H1 (cell line): ENCODE measurements at regions not wholly inside any gene's neighbourhood (a gene's known extent, or its start where the extent isn't known, plus 50 kb on each side); places are given as distances from the start of the nearest gene placed in this dataset.

Experiments
- CTCF ChIA-PET: fragments of 300-600 bp; sonication (Branson Sonifier 250); formaldehyde crosslinking; loops from one replicate; lab custom pipeline; 2021; ENCODE audit not compliant: partially characterized antibody; lab: Charles Lee
- POLR2A ChIA-PET: fragments of 300-600 bp; sonication (Branson Sonifier 250); formaldehyde crosslinking; loops from one replicate; lab custom pipeline; 2021; ENCODE audit warnings: inconsistent platforms; ENCODE audit not compliant: partially characterized antibody; lab: Charles Lee
- DNase-seq, 2 experiments: peaks; one replicate each; pipeline versions ENCODE4 v3.0.0 to v3.0.0-alpha.2; 2010 to 2022; ENCODE audit warnings: low spot score in 2 of 2, low read depth in 1 of 2, mixed read lengths in 1 of 2
- FAIRE-seq: peaks from 2 replicates; lab custom pipeline; 2011; peaks lifted over from hg19 to GRCh38; lab: Jason Lieb, UNC
- H2AFZ ChIP-seq: 2 replicates; pipeline ENCODE4 v1.8.1; 2012; ENCODE audit warnings: low read length, inconsistent platforms
- H2AK5ac ChIP-seq: 2 replicates; pipeline ENCODE4 v1.6.1; 2013; ENCODE audit warnings: low read depth, low read length
- H2BK120ac ChIP-seq: replicated peaks from 2 replicates; pipeline ENCODE3; 2013; ENCODE audit warnings: low read depth, low read length, inconsistent platforms
- H2BK12ac ChIP-seq: 2 replicates; pipeline ENCODE4 v1.6.1; 2013; ENCODE audit warnings: low read depth, low read length
- H2BK15ac ChIP-seq: 2 replicates; pipeline ENCODE4 v1.6.1; 2013; ENCODE audit warnings: low read length
- H2BK20ac ChIP-seq: 2 replicates; pipeline ENCODE4 v1.6.1; 2013; ENCODE audit warnings: low read length
- H2BK5ac ChIP-seq: 2 replicates; pipeline ENCODE4 v1.6.1; 2013; ENCODE audit warnings: low read depth, low read length
- H3K14ac ChIP-seq: 2 replicates; pipeline ENCODE4 v1.6.1; 2013; ENCODE audit warnings: inconsistent platforms; ENCODE audit not compliant: insufficient read length
- H3K18ac ChIP-seq: 2 replicates; pipeline ENCODE4 v1.6.1; 2013; ENCODE audit warnings: low read length; ENCODE audit errors: extremely low read depth
- H3K23ac ChIP-seq: 2 replicates; pipeline ENCODE4 v1.6.1; 2013; ENCODE audit warnings: inconsistent platforms; ENCODE audit not compliant: insufficient read length
- H3K23me2 ChIP-seq: 2 replicates; pipeline ENCODE4 v1.6.1; 2013; ENCODE audit warnings: low read depth, low read length
- H3K27ac ChIP-seq: 2 replicates; pipeline ENCODE4 v1.6.1; 2011; ENCODE audit warnings: low read depth, low read length, inconsistent platforms
- H3K27me3 ChIP-seq, 4 experiments: replicated peaks in 1 of 4; 1 replicate in 1 of 4; 2 replicates in 3 of 4; pipeline versions ENCODE4 v1.6.1 to v1.8.1; 2011 to 2013; ENCODE audit warnings: low read length in 3 of 4, mild to moderate bottlenecking in 3 of 4, inconsistent platforms in 2 of 4, mixed read lengths in 2 of 4, moderate library complexity in 1 of 4; ENCODE audit not compliant: control insufficient read depth in 3 of 4, insufficient read depth in 3 of 4; ENCODE audit errors: extremely low read depth in 1 of 4
- H3K36me3 ChIP-seq, 4 experiments: 2 replicates each; pipeline versions ENCODE4 v1.6.1 to v1.8.1; 2011 to 2013; ENCODE audit warnings: mild to moderate bottlenecking in 4 of 4, low read length in 3 of 4, moderate library complexity in 2 of 4, control low read depth in 1 of 4, inconsistent platforms in 1 of 4; ENCODE audit not compliant: insufficient read depth in 4 of 4, control insufficient read depth in 2 of 4
- H3K4ac ChIP-seq: replicated peaks from 2 replicates; pipeline ENCODE3; 2013; ENCODE audit warnings: low read length, low read depth, mixed read lengths, inconsistent platforms; ENCODE audit not compliant: insufficient read length
- H3K4me1 ChIP-seq, 4 experiments: replicated peaks in 1 of 4; 1 replicate in 1 of 4; 2 replicates in 3 of 4; pipeline versions ENCODE4 v1.6.1 to v1.8.1; 2011 to 2013; ENCODE audit warnings: low read length in 3 of 4, inconsistent platforms in 2 of 4, mixed read lengths in 1 of 4; ENCODE audit not compliant: insufficient read depth in 4 of 4, control insufficient read depth in 3 of 4
- H3K4me2 ChIP-seq, 2 experiments: 2 replicates each; pipeline versions ENCODE4 v1.6.1 to v1.8.1; 2011 to 2013; ENCODE audit warnings: low read depth in 2 of 2, low read length in 2 of 2, control low read depth in 1 of 2, inconsistent platforms in 1 of 2, mild to moderate bottlenecking in 1 of 2; ENCODE audit not compliant: insufficient read depth in 1 of 2
- H3K4me3 ChIP-seq, 4 experiments: fragments of 200-600, 300-600 bp in 1 of 4; sonication (generic), shearing (Covaris generic), sonication (Bioruptor Twin) in 1 of 4; 2 replicates each; pipeline versions ENCODE4 v1.5.1 to v1.8.1; 2011 to 2016; ENCODE audit warnings: low read length in 4 of 4, low read depth in 3 of 4, control low read depth in 2 of 4, inconsistent platforms in 2 of 4, mild to moderate bottlenecking in 2 of 4, mixed read lengths in 1 of 4, moderate library complexity in 1 of 4; ENCODE audit not compliant: insufficient read depth in 2 of 4; ENCODE audit errors: extremely low read depth in 1 of 4
- H3K56ac ChIP-seq: replicated peaks from 2 replicates; pipeline ENCODE3; 2013; ENCODE audit warnings: low read depth, mild to moderate bottlenecking, mixed read lengths, low read length, inconsistent platforms; ENCODE audit not compliant: insufficient read length
- H3K79me1 ChIP-seq: 2 replicates; pipeline ENCODE4 v1.6.1; 2013; ENCODE audit warnings: low read depth, low read length, control low read depth
- H3K79me2 ChIP-seq, 2 experiments: 2 replicates each; pipeline versions ENCODE4 v1.6.1 to v1.8.1; 2012 to 2013; ENCODE audit warnings: low read length in 2 of 2, mild to moderate bottlenecking in 2 of 2, inconsistent platforms in 1 of 2; ENCODE audit not compliant: insufficient read depth in 2 of 2, control insufficient read depth in 1 of 2
- H3K9ac ChIP-seq, 4 experiments: replicated peaks in 1 of 4; 1 replicate in 1 of 4; 2 replicates in 3 of 4; pipeline versions ENCODE4 v1.6.1 to v1.8.1; 2011 to 2013; ENCODE audit warnings: low read depth in 3 of 4, low read length in 3 of 4, control low read depth in 2 of 4, mild to moderate bottlenecking in 2 of 4, moderate library complexity in 2 of 4, inconsistent platforms in 1 of 4; ENCODE audit errors: extremely low read depth in 1 of 4
- H3K9me3 ChIP-seq, 2 experiments: 2 replicates each; pipeline versions ENCODE4 v1.6.1 to v1.8.1; 2012 to 2013; ENCODE audit warnings: mild to moderate bottlenecking in 2 of 2, moderate library complexity in 2 of 2, control low read depth in 1 of 2, inconsistent platforms in 1 of 2, low read depth in 1 of 2, low read length in 1 of 2, mixed read lengths in 1 of 2; ENCODE audit not compliant: insufficient read depth in 2 of 2
- H4K20me1 ChIP-seq, 2 experiments: replicated peaks in 1 of 2; 2 replicates each; pipeline versions ENCODE3 to v1.8.1; 2011 to 2013; ENCODE audit warnings: inconsistent platforms in 2 of 2, low read length in 2 of 2, mild to moderate bottlenecking in 1 of 2; ENCODE audit not compliant: insufficient read depth in 2 of 2, control insufficient read depth in 1 of 2
- H4K5ac ChIP-seq: 2 replicates; pipeline ENCODE4 v1.6.1; 2013; ENCODE audit warnings: low read length, low read depth, mixed read lengths, inconsistent platforms; ENCODE audit not compliant: insufficient read length
- H4K8ac ChIP-seq: 2 replicates; pipeline ENCODE4 v1.8.0; 2013; ENCODE audit warnings: mild to moderate bottlenecking, moderate library complexity, low read length, inconsistent platforms; ENCODE audit not compliant: insufficient read depth; ENCODE audit errors: extremely low read depth
- H4K91ac ChIP-seq: replicated peaks from 2 replicates; pipeline ENCODE3; 2013; ENCODE audit warnings: low read length, mixed read lengths, inconsistent platforms; ENCODE audit not compliant: insufficient read length
- PHF8 ChIP-seq: fragments of 200-600 bp; sonication (generic); conservative IDR thresholded peaks from 2 replicates; pipeline ENCODE4 v1.7.1; 2012; ENCODE audit warnings: low read depth, mild to moderate bottlenecking, inconsistent platforms, low read length, moderate library complexity
- RAD21 ChIP-seq, 2 experiments: IDR thresholded peaks in 1 of 2; conservative IDR thresholded peaks in 1 of 2; 2 replicates each; pipeline ENCODE4 v1.6.1; 2011; ENCODE audit warnings: low read depth in 2 of 2, low read length in 2 of 2, improper control_type of control experiment in 1 of 2, inconsistent platforms in 1 of 2, mild to moderate bottlenecking in 1 of 2, moderate library complexity in 1 of 2
- SAP30 ChIP-seq: fragments of 300-600 bp; sonication (generic); IDR thresholded peaks from 2 replicates; pipeline ENCODE4 v1.7.1; 2012; ENCODE audit warnings: low read length, moderate library complexity, mild to moderate bottlenecking, inconsistent platforms; ENCODE audit not compliant: insufficient read depth, insufficient replicate concordance
- WGBS, 2 experiments: shearing (Covaris generic) in 1 of 2; methylation state at CpG; one replicate each; pipeline versions ENCODE4 v1.1.6 to v1.1.7; 2013 to 2015; ENCODE audit warnings: low lambda C conversion rate in 2 of 2, mixed read lengths in 2 of 2, inconsistent platforms in 1 of 2, low coverage in 1 of 2, missing lambda C conversion rate in 1 of 2; ENCODE audit not compliant: insufficient replicate concordance in 2 of 2, insufficient coverage in 1 of 2, insufficient read length in 1 of 2; ENCODE audit errors: extremely low coverage in 1 of 2, missing lambda C conversion rate in 1 of 2; 5-methylcytosine and 5-hydroxymethylcytosine counted together
- TF ChIP-seq, protein P1 (sequence below), 3 experiments: IDR thresholded peaks; 1 replicate in 2 of 3; 2 replicates in 1 of 3; pipeline versions ENCODE4 v1.5.1 to v1.6.1; 2011; ENCODE audit warnings: low read length in 3 of 3, mild to moderate bottlenecking in 3 of 3, inconsistent platforms in 2 of 3, low read depth in 1 of 3, moderate library complexity in 1 of 3; ENCODE audit not compliant: insufficient read depth in 1 of 3; ENCODE audit errors: control extremely low read depth in 1 of 3

DNA sequence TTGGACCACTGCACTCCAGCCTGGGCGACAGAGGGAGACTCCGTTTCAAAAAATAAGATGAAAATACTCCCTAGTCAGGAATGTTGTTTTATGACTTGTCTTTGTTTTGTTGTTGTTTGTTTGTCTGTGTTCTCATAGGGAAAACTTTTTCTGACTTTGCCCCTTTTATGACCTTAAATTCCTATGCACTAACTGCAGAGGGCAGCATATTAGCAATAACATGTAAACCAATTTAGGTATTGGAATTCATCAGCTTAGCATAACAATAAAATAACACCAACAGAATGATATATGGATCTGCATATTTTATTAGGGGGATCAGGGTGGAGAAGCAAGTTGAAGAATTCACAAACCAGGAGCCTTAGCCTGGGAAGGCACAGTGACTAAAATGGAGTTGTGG lies 631.5 kb downstream of the SUCLG1 start:
- Histone ChIP-seq H3K4ac (no peak overlapping the region), H2BK12ac (no peak overlapping the region), H2AK5ac (no peak overlapping the region), H3K14ac (no peak overlapping the region), H3K4me2 (no peak overlapping the region), H3K79me2 (no peaks in the 10 kb centered on the region), H4K91ac (no peak overlapping the region), H2BK20ac (no peak overlapping the region), H3K27me3 (no peaks in the 10 kb centered on the region), H4K8ac (no peak overlapping the region), H3K56ac (no peak overlapping the region), H3K9ac (no peak overlapping the region), H4K20me1 (no peaks in the 10 kb centered on the region), H2AFZ (no peak overlapping the region), H3K4me3 (no peak overlapping the region), H3K18ac (no peak overlapping the region), H3K4me1 (no peaks in the 10 kb centered on the region), H2BK120ac (no peak overlapping the region), H3K36me3 (no peaks in the 10 kb centered on the region), H3K9me3 (no peaks in the 10 kb centered on the region), H2BK15ac (no peak overlapping the region), H3K23ac (no peak overlapping the region), H3K23me2 (no peaks in the 10 kb centered on the region), H2BK5ac (no peak overlapping the region), H3K27ac (no peak overlapping the region), H4K5ac (no peak overlapping the region), H3K79me1 (no peaks in the 10 kb centered on the region)
- DNase-seq (no peak), FAIRE-seq (no peak)
- 90% methylated on average over 2 of the region's 2 CpGs; no CpG with 5 or more reads in 1 of the 2 experiments for WGBS, 2 experiments
- CTCF ChIA-PET: interaction anchor here (0.9 to 1.4 kb wide), 2 partner anchors 13 to 477 kb away, joined by 3 to 4 read pairs; no protein-coding TSS in a partner anchor
- POLR2A ChIA-PET: no interaction called here
- TF ChIP-seq PHF8 (no peak), RAD21 (IDR thresholded peaks at IDR 0.05 in 1 of 2, conservative IDR thresholded peaks at IDR 0.05 in 1 of 2; ENCODE audit: low read depth in 2 of 2, low read length in 2 of 2) (peak in 1 of 2 experiments; percentile 25; a peak in 1 of 4 replicates), SAP30 (no peak)
- TF ChIP-seq, protein P1, sequence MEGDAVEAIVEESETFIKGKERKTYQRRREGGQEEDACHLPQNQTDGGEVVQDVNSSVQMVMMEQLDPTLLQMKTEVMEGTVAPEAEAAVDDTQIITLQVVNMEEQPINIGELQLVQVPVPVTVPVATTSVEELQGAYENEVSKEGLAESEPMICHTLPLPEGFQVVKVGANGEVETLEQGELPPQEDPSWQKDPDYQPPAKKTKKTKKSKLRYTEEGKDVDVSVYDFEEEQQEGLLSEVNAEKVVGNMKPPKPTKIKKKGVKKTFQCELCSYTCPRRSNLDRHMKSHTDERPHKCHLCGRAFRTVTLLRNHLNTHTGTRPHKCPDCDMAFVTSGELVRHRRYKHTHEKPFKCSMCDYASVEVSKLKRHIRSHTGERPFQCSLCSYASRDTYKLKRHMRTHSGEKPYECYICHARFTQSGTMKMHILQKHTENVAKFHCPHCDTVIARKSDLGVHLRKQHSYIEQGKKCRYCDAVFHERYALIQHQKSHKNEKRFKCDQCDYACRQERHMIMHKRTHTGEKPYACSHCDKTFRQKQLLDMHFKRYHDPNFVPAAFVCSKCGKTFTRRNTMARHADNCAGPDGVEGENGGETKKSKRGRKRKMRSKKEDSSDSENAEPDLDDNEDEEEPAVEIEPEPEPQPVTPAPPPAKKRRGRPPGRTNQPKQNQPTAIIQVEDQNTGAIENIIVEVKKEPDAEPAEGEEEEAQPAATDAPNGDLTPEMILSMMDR (IDR thresholded peaks at IDR 0.05; ENCODE audit: control extremely low read depth in 1 of 3, insufficient read depth in 1 of 3, low read depth in 1 of 3, low read length in 3 of 3): peak in 1 of 3 experiments; percentile 13; a peak in 1 of 4 replicates
